HG03280 (cell line): ENCODE measurements at regions not wholly inside any gene's neighbourhood (a gene's known extent, or its start where the extent isn't known, plus 50 kb on each side); places are given as distances from the start of the nearest gene placed in this dataset.

Experiments used
- ATAC-seq: cut with Tn5 transposase; IDR thresholded peaks from one replicate; pipeline ENCODE4 v1.9.1; 2021; ENCODE audit warnings: mild to moderate bottlenecking, moderate library complexity; ENCODE audit not compliant: unreplicated experiment

DNA sequence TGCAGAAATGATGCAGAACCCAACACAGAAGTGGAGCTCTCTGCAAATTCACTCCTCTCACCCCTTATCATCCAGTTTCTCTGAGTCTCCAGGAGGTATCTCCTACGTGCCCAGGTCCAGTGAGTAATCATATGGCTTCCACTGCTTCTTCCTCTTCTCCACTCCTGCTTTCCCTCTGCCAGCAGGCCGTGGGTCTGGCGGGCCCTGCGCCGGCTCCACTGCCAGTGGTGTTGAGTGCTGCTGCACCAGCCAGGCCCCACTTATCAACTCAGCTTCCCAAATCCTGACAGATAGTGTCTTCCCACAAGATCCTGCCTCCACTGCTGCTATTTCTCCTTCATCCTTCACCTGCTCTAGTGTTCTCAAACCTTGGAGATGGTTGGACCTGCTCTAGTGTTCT lies 227.6 kb upstream of the PARD3B start:
- no peak for ATAC-seq

DNA sequence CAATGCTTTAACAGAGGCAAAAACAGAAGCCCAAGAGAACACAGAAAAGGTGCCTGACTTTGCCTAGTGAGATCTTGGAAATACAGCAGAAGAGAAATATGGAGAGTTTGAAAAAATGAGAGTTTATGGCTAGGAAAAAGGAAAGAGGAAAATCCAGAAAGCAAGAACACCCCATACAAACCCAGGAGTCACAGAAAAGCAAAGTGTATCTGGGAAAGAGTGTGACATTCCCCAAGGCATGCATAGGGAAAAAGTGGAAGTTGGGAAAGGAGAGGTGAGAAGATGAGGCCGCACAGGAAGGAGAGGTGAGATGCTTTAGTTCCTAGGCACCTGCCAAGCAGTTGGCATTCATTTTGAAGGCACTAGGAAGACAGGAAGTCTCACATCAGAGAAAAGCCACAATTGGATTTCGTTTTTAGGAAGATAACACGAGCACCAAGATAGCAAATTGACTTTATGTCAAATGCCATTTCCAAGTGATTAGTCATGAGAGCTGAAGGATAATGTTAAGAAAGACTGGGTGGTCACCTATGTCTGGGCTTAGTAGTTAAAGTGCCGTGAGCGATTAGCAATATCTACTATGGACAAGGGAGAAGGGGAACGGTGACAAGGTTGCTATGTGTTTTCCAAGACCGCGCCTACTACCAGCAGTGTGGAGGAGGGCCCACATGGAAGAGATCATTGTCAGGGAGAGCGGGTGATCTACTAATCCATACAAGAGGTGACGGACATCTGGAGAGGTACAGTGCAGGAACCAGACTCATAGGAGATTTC lies 224.1 kb upstream of the PARD3B start:
- ATAC-seq, result no peak

DNA sequence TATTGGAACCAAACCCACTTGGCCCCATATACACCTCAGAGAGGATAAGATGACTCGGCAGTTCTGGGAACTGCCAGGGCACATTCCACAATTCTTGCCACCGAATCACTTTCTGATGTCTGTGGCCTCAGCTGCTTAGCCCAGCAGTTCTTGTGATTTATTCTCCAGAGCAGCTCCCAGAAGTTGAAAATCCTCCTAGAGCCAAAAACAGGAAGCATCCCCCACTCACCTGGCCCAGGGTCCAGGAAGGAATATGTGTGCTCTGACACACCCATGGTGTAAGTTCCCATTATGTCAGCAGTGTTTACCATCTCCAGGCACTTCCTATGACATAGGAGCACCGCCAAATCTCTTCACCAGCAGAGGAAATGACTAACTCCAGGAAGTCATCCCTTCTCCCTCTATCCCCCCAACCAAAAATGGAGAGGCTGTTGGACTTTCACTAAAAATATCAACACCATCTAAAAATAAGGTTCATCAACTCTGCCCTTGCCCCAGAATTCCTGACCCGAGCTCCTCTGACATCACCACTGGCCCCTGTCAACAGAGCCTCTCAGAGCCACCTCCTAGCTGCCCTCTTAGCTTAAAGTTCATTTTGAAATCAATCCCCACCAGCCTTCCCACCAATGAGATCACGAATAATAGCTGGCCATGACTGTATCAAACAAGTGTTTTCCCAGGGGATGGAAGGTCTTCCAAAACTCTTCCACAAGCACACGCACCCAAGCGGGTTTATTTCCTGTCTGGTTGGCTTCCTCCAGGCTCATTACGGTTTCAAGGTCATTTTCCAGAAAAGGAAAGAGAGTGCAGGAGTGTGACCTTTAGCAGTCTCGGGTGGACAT lies 223.1 kb upstream of the PARD3B start:
- ATAC-seq, result no peak

DNA sequence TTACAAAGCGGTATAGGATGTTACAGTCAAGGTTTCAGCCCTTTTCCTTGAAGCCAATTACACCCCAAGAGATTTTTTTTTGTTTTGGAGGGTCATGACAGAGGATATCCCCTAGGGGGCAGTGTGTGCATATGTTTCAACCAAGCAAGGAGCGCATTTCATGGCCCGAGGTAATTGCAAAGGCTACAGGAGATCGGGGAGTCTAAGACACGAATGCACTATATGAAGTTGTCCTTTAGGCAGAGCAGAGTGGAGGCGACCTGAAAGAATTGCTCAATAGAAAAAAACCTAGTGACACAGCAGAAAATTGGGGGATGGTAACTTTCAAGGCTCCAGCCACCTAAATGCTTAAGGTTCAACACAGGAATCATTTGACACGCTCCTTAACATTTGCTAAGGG lies 219.8 kb upstream of the PARD3B start:
- peak; percentile 84 for ATAC-seq

DNA sequence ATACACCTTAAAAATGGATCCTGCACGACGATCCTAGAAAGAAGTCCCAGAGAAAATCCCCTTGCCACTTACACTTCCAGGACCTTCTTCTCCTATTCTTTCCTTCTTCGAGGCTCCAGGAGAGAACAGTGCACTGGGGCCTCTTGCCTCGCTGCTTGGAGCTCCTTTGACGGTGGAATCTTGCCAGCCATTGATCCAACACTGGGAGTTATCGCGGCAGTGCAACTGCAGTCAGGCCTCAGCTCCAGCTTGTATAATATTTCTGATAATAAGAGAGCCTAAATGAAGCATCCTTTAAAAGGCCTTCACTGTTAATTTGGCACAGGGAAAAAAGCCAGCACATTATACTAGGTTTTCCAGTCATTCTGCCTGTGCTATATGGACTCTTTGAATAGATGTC lies 216.9 kb upstream of the PARD3B start:
- ATAC-seq, result no peak

DNA sequence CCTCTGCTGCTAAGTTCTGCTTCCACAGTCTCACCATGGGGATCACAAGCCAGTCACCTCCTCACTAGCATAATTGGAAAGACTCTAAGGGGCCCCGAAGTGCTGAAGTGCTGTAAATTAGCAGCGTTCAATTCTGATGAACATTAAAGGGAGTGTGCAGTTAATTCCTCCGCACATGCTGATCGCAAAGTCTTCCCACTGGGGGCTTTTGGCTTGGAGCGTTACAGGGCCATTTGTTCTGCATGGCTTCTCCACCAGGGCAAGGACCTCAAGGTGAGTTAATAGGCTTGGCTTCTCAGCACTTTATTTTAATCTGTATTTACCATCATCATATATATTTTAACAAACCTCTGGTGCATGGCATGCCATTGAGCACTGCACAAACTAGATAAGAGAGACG lies 216.3 kb upstream of the PARD3B start:
- ATAC-seq, result no peak

DNA sequence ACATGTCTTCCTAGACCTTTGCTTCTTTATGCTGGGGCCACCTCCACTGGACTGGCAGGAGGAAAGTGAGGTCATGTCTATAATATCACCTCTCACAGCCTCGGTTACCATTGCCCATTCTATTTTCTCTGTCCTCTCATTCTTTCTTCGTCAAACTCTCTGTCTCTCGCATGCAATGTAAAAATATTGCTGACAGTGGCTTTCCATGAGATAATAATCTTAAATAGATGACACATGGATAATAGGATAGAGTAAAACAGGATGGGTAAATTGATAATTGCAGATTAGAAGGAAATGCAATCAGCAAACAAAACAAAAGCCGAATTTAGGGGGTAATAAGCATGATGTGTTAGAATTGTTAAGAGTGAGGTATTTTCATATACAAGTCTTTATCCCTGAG lies 215.7 kb upstream of the PARD3B start:
- no peak for ATAC-seq

DNA sequence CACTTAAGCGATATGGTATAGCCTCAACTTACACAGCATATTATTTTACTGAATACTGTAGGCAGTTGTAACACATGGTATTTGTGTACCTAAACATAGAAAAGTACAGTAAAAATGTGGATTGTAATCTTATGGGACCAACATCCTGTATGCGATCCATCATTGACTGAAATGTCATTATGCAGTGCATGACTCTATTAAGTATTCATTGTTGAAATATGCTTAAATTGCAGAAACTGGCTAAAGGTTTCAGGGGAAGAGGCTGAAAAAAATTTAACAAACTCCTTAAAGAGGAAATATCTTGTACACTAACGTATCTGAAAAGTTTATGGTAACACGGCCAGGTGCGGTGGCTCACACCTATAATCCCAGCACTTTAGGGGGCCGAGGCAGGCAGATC lies 214.1 kb upstream of the PARD3B start:
- no peak for ATAC-seq

DNA sequence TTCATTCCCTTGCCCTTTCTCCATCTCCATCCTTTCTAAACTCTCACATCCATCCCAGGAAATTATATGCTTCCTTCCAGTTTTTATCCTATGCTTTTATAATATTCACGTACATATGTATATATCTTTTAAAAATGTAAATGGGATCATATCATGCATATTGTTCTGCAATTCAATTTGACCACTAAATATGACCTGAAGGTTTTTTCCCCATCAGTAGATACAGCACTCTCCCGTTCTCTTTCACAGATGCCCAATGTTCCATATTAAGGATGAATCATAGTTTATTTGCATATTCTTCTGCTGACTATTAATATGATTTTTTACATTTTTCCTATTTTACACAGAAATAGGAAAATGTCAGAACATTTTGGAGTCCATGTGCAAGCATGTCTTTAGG lies 213.3 kb upstream of the PARD3B start:
- no peak for ATAC-seq

DNA sequence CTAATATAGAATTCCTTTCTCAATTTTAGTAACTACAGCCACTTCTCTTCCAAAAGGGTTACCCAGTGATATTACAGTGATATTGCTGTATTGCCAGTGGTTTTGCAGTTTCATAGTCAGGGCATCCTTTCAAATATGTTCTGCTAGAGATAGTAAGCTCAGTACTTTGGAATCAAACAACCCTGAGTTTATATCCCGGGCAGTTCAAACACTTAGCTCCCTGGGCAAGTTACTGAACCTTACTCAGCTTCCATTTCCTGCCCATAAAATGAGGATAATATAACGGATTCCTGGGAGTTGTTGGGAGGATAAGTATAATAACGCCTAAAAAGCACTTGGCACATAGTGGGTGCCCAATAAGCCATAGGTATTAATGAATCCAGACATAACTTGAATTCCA lies 212.6 kb upstream of the PARD3B start:
- ATAC-seq, result no peak

DNA sequence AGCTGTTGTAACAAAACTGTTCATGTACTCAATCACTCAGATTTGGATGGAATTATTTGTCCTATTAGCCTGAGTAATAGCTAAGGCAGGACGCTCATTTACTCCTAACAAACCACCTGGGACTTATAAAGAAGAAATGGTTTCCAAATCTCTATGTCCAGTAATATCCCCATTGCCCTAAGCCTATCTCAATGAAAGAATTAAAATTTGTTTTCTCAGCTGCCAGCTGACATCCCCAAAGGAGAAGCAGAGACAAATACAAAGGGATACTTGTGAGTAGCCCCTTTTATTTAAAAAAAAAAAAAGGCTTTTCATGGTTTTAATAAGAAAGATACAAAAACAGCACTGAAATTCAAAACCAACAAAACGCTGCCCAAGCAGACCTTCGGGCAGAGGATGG lies 211.4 kb upstream of the PARD3B start:
- ATAC-seq, result no peak

DNA sequence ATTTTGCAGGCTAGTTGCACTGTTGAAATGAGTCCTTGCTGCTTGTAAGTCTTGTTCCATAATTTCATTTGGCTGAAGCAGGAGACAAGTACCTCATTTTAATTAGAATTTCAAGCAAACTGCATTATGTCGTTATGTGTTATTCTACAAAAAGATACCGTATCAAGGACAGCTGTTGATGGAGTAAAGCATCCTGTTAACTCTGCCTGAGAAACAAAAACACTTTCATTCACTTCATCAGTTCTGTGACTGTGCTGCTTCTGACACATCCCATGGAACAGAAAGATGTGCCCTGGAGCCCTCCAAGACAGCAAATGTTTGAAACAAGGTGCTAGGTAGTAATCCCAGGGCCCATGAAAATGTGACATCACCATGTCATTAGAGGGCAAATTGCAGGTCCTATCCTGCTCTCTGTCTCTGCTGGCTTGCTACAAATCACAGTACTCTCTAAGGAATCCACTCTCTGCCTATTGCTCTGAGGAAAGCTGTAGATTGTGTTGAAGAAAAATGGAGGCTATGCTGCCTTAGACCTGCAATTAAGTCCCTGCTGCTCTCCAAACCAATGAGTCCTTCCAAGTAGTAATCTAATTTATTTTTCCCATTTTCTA lies 209.7 kb upstream of the PARD3B start:
- ATAC-seq, result no peak

DNA sequence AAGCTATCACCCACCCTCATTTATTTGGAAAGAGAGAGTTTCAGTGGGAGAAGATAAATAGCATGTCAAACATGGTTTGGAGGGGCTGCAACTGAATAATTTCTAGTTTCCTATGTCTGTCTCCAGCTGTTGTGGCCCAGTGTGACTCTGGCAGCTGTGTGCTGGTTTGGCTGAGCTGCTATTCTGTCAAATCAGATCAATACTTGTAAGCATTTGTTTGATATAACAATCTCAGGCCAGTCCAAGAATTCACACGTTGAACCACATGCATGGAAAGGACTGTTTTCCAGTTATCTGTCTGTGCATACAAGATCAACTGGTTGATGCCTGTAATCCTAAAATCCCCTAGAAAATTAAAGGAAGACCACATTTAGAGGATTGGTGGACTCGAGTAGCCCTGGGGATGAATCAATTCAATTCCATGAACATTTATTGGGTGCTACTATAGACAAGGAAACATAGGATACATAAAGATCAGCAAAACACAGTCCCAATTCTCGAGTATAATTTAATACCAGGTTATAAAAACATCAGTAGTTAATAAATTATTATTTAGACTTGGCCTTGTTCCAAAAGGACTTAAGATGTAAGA lies 209.0 kb upstream of the PARD3B start:
- no peak for ATAC-seq

DNA sequence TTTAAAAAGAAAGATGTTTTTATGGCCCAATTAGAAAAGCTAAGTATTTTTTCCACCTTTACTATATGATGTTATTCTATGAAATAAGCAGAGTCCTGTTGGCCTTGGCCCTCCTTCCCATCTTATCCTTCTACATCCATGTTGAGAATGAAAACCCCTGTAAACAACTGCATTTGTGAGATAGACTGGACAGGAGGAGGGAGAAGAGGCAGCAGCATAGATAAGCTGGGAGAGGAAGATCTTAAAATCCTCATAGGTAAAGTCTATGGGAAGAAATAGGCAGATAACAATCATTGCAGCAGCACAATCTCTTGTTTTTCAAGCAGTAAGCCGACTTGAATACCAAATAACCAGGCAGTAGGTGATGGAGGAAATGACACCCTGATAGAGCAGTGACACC lies 207.6 kb upstream of the PARD3B start:
- ATAC-seq, result no peak

DNA sequence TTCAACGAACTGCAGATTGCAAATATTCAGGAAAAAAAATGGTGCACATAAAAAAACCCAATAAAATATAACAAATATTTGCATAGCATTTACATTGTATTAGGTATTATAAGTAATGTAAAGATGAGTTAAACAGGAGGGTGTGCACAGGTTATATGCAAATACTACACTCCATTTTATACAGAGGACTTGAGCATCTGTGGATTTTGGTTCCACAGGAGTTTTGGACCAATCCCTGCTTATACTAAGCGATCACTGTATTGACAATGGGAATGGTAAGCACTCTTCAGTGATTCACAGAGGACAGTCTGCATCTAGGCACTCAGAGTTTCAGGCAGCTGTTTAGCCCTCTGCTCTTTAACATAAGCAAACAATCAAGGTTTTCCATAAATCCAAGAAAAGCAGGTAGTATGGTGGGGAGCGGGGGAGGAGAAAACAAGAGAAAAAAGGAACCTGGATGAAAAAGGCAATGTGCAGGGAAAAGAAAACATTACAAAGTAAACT lies 206.0 kb upstream of the PARD3B start:
- no peak for ATAC-seq

DNA sequence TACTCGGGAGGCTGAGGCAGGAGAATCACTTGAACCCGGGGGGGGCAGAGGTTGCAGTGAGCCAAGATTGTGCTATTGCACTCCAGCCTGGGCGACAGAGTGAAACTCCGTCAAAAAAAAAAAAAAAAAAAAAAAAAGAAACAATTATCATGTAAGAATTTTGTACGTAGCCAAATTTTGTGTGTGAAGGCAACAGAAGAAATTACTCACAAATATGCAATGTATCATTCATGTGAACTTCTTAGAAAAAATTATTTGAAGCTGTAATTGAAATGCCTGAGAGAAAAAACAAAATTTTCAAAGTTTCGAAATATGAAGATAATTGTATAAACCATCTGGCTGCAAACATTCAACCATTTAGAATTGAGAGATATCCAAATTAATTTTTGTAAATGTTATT lies 204.8 kb upstream of the PARD3B start:
- ATAC-seq, result no peak

DNA sequence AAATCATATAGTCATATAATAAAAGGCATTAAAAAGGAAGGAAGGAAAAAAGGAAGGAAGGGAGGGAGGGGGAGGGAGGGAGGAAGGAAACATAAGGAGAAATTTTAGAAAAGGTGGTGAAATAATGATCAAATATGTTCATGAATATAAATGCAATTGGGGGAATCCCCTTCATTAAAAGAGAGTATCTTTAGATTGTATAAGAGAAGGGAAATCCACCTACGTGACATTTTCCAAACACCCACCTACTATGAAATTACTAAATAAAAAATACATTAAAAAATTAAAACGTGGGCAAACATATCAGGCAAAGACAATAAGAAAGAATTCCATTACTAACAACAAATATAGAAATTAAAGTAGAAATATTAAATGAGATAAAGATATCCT lies 203.4 kb upstream of the PARD3B start:
- ATAC-seq, result no peak

DNA sequence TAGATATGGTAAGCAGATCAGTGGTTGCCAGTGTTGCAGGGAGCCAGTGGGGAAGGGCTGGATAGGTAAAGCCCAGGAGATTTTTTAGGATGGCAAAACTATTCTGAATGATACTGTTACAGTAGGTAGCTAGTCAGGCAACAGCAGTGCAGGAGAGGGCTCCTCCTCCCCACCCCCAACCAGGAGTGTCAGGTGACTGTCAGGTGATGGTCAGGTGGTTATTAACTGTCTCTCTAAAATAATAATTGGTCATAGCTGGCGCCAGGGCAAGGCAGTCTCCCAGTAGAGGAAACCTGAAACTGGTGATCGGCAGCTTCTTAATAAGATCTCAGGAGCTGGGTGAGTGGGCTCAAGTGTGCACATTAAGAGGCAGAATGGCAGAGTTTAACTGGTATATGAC lies 201.6 kb upstream of the PARD3B start:
- ATAC-seq, result no peak

DNA sequence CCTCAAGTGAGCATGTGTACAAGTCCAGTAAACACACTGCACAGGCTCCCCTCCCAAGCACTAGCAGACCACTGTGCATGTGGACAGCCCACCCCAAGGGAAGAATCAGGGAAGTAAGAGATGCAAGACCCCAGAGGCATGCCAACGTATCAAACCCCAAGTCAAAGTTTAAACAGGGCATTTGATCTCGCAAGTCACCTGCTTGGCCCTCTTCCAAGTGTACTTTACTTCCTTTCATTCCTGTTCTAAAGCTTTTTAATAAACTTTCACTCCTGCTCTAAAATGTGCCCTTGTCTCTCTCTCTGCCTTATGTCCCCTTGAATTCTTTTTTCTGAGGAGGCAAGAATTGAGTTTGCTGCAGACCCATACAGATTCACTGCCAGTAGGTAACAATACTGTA lies 201.2 kb upstream of the PARD3B start:
- no peak for ATAC-seq

DNA sequence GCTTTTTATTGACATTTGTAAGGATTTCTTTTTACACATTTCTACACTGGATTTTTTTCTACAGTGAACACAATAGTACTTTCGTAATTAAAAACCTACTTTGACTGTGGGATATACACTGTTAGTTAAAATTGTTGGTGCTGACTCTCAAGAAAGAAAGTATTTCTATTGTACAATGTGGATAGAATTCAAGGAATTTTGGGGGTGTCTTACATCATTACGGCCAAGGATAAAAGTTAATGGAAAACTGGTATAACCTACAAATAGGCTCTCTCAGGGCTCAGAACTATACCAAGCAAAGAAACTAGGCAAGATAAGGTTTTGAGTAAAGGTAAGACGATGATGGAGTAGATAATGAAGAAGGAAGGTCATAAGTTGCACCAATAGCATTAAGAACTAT lies 198.4 kb upstream of the PARD3B start:
- ATAC-seq, result no peak

DNA sequence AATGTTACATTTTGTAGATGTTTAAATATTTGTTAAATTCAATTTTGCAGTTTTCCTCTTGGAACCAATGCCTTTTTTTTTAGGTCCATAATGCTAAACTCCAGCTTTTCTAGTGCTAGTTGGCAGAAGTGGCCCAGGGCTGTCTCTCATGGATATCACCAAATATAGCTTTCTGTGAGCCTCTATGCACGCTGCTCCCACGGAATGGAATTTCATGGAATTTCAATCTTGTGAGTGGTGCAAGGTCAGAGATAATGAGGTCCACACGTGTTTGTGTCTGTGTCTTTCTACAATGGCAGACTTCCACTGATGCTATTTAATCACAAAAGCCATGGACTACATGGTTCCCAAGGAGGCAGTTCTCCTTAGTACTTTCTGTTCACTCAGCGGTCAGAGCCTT lies 191.5 kb upstream of the PARD3B start:
- ATAC-seq, result no peak
